ENCODE measurements at regions not wholly inside any gene's neighbourhood (a gene's known extent, or its start where the extent isn't known, plus 50 kb on each side); places are given as distances from the start of the nearest gene placed in this dataset.

- TF ChIP-seq RARB (CRISPR knock-in tag; IDR thresholded peaks at IDR 0.05): no peak
- no peak for TF ChIP-seq FOSL2 (IDR thresholded peaks at IDR 0.05)
- no peak for TF ChIP-seq FOSL2 (CRISPR knock-in tag; IDR thresholded peaks at IDR 0.05)
- no peak for TF ChIP-seq KDM5A (IDR thresholded peaks at IDR 0.05)
- no peak for TF ChIP-seq FOSB (CRISPR knock-in tag; IDR thresholded peaks at IDR 0.05)
- TF ChIP-seq CHD2 (IDR thresholded peaks at IDR 0.05; ENCODE audit: low read length, partially characterized antibody): no peak
- TF ChIP-seq MYC (IDR thresholded peaks at IDR 0.05; ENCODE audit: borderline replicate concordance, low read length): no peak
- TF ChIP-seq POLR2AphosphoS2 (conservative IDR thresholded peaks at IDR 0.05; ENCODE audit: low read length): no peak
- no peak for TF ChIP-seq ATOH8 (CRISPR knock-in tag; IDR thresholded peaks at IDR 0.05; ENCODE audit: low read depth)
- TF ChIP-seq, protein P1, sequence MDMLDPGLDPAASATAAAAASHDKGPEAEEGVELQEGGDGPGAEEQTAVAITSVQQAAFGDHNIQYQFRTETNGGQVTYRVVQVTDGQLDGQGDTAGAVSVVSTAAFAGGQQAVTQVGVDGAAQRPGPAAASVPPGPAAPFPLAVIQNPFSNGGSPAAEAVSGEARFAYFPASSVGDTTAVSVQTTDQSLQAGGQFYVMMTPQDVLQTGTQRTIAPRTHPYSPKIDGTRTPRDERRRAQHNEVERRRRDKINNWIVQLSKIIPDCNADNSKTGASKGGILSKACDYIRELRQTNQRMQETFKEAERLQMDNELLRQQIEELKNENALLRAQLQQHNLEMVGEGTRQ (IDR thresholded peaks at IDR 0.05): no peak
- TF ChIP-seq MAZ (IDR thresholded peaks at IDR 0.05; ENCODE audit: borderline replicate concordance, low read depth, low read length): no peak
- no peak for TF ChIP-seq ZFP36 (IDR thresholded peaks at IDR 0.05; ENCODE audit: borderline replicate concordance, partially characterized antibody)
- no peak for TF ChIP-seq TP53 (CRISPR knock-in tag; IDR thresholded peaks at IDR 0.05)
- TF ChIP-seq HOXB13 (CRISPR knock-in tag; IDR thresholded peaks at IDR 0.05; ENCODE audit: low read depth): no peak
- no peak for DNase-seq (ENCODE audit: low read depth in 1 of 2, low spot score in 1 of 2)
- H3K4me2 ChIP-seq: no peak overlapping the region
- WGBS (ENCODE audit: missing lambda C conversion rate): 2% methylated on average over 6 of the region's 6 CpGs
- no peaks in the 10 kb centered on the region for H3K4me1 ChIP-seq
- no peak for ATAC-seq
- H3K4me3 ChIP-seq: no peak overlapping the region
- POLR2A ChIA-PET: no interaction called here
- CTCF ChIA-PET: interaction anchor here (0.8 kb wide), 1 partner anchor 32 kb away, joined by 3 read pairs; no protein-coding TSS in a partner anchor
- no peaks in the 10 kb centered on the region for H3K9me3 ChIP-seq
- H3K27ac ChIP-seq: no peak overlapping the region
- no peak for FAIRE-seq
Measured at GRCh38 chr12:22880807-22881206, 255.8 kb downstream of the ETNK1 start.

GRCh38 chr12:22881878-22882385 lies 257.0 kb downstream of the ETNK1 start:
- no peaks in the 10 kb centered on the region for H3K9me3 ChIP-seq
- TF ChIP-seq MAFK (IDR thresholded peaks at IDR 0.05; ENCODE audit: partially characterized antibody): no peak
- no peak for TF ChIP-seq PHF8 (IDR thresholded peaks at IDR 0.05; ENCODE audit: borderline replicate concordance, low read depth)
- TF ChIP-seq HOXA7 (CRISPR knock-in tag; IDR thresholded peaks at IDR 0.05): no peak
- TF ChIP-seq NFE2L2 (conservative IDR thresholded peaks at IDR 0.05; ENCODE audit: low read length): no peak
- FAIRE-seq (no peak), DNase-seq (ENCODE audit: low read depth in 1 of 2, low spot score in 1 of 2) (no peak), ATAC-seq (no peak)
- H3K27ac ChIP-seq: no peak overlapping the region
- no peak overlapping the region for H3K4me2 ChIP-seq
- ChIA-PET CTCF (no interaction called here), POLR2A (no interaction called here)
- no peaks in the 10 kb centered on the region for H3K4me1 ChIP-seq
- 36% methylated on average over 3 of the region's 3 CpGs for WGBS (ENCODE audit: missing lambda C conversion rate)
- H3K4me3 ChIP-seq: no peak overlapping the region

- TF ChIP-seq JUNB (IDR thresholded peaks at IDR 0.05): no peak
- CTCF ChIA-PET: no interaction called here
- H3K4me2 ChIP-seq: no peak overlapping the region
- 62% methylated on average over 2 of the region's 2 CpGs for WGBS (ENCODE audit: missing lambda C conversion rate)
- no peak overlapping the region for H3K4me3 ChIP-seq
- no peaks in the 10 kb centered on the region for H3K9me3 ChIP-seq
- ATAC-seq (no peak), DNase-seq (ENCODE audit: low read depth in 1 of 2, low spot score in 1 of 2) (no peak), FAIRE-seq (no peak)
- POLR2A ChIA-PET: no interaction called here
- no peak overlapping the region for H3K27ac ChIP-seq
- no peaks in the 10 kb centered on the region for H3K4me1 ChIP-seq
Measured at GRCh38 chr12:22882559-22882958, 257.6 kb downstream of the ETNK1 start.

DNA sequence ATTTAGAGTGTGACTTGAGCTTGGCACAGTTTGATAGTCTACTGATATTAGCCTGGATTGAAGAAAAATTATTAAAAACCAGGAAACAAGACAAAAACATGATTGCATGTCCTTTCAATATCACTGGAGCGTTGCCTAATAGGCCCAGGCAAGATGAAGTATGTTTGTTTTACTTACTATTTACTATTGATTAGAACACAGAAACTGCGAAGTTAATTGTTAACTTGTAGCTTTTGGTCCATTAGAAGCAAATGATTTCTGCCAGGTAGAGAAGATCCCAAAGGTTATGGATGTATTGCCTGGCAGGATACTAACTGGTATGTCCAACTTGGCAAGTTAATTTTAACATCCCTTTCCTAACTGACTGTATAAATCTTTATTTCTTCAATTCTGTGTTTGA lies 268.9 kb downstream of the ETNK1 start:
- FAIRE-seq (no peak), DNase-seq (ENCODE audit: low read depth in 1 of 2, low spot score in 1 of 2) (no peak), ATAC-seq (no peak)
- no peak overlapping the region for H3K4me2 ChIP-seq
- H3K27ac ChIP-seq: no peak overlapping the region
- CTCF ChIA-PET: no interaction called here
- POLR2A ChIA-PET: no interaction called here
- 1% methylated on average over 2 of the region's 2 CpGs for WGBS (ENCODE audit: missing lambda C conversion rate)
- H3K9me3 ChIP-seq: no peaks in the 10 kb centered on the region
- H3K4me1 ChIP-seq: no peaks in the 10 kb centered on the region
- H3K4me3 ChIP-seq: no peak overlapping the region
- TF ChIP-seq CEBPB (IDR thresholded peaks at IDR 0.05) (no peak), MAFK (IDR thresholded peaks at IDR 0.05; ENCODE audit: partially characterized antibody) (no peak), ZSCAN20 (CRISPR knock-in tag; IDR thresholded peaks at IDR 0.05) (no peak), FOSL2 (IDR thresholded peaks at IDR 0.05) (no peak), FOSL2 (CRISPR knock-in tag; IDR thresholded peaks at IDR 0.05) (no peak), BCL3 (IDR thresholded peaks at IDR 0.05) (no peak)
- TF ChIP-seq, protein P2, sequence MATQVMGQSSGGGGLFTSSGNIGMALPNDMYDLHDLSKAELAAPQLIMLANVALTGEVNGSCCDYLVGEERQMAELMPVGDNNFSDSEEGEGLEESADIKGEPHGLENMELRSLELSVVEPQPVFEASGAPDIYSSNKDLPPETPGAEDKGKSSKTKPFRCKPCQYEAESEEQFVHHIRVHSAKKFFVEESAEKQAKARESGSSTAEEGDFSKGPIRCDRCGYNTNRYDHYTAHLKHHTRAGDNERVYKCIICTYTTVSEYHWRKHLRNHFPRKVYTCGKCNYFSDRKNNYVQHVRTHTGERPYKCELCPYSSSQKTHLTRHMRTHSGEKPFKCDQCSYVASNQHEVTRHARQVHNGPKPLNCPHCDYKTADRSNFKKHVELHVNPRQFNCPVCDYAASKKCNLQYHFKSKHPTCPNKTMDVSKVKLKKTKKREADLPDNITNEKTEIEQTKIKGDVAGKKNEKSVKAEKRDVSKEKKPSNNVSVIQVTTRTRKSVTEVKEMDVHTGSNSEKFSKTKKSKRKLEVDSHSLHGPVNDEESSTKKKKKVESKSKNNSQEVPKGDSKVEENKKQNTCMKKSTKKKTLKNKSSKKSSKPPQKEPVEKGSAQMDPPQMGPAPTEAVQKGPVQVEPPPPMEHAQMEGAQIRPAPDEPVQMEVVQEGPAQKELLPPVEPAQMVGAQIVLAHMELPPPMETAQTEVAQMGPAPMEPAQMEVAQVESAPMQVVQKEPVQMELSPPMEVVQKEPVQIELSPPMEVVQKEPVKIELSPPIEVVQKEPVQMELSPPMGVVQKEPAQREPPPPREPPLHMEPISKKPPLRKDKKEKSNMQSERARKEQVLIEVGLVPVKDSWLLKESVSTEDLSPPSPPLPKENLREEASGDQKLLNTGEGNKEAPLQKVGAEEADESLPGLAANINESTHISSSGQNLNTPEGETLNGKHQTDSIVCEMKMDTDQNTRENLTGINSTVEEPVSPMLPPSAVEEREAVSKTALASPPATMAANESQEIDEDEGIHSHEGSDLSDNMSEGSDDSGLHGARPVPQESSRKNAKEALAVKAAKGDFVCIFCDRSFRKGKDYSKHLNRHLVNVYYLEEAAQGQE (IDR thresholded peaks at IDR 0.05): no peak
- TF ChIP-seq, protein P3, sequence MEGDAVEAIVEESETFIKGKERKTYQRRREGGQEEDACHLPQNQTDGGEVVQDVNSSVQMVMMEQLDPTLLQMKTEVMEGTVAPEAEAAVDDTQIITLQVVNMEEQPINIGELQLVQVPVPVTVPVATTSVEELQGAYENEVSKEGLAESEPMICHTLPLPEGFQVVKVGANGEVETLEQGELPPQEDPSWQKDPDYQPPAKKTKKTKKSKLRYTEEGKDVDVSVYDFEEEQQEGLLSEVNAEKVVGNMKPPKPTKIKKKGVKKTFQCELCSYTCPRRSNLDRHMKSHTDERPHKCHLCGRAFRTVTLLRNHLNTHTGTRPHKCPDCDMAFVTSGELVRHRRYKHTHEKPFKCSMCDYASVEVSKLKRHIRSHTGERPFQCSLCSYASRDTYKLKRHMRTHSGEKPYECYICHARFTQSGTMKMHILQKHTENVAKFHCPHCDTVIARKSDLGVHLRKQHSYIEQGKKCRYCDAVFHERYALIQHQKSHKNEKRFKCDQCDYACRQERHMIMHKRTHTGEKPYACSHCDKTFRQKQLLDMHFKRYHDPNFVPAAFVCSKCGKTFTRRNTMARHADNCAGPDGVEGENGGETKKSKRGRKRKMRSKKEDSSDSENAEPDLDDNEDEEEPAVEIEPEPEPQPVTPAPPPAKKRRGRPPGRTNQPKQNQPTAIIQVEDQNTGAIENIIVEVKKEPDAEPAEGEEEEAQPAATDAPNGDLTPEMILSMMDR (IDR thresholded peaks at IDR 0.05): no peak

All from A549 (cell line).